Peyer's patch (tissue), 4 donors: ENCODE measurements at regions not wholly inside any gene's neighbourhood (a gene's known extent, or its start where the extent isn't known, plus 50 kb on each side); places are given as distances from the start of the nearest gene placed in this dataset.

ENCODE experiments used
- DNase-seq, 3 donors: peaks; one replicate each; pipeline ENCODE4 v3.0.0-alpha.2; 2017 to 2019
- H3K27ac ChIP-seq, 4 donors: fragments of 200-600 bp; sonication (generic); one replicate each; pipeline ENCODE4 v1.5.1; 2016 to 2019
- H3K27me3 ChIP-seq, 2 donors: fragments of 200-600 bp; sonication (generic); one replicate each; pipeline ENCODE4 v1.5.1; 2019
- H3K36me3 ChIP-seq, 3 donors: fragments of 200-600 bp; sonication (generic); one replicate each; pipeline ENCODE4 v1.5.1; 2016 to 2019
- H3K4me1 ChIP-seq, 4 donors: fragments of 200-600 bp; sonication (generic); one replicate each; pipeline ENCODE4 v1.5.1; 2016 to 2019
- H3K4me3 ChIP-seq, 4 donors: fragments of 200-600 bp; sonication (generic); 1 replicate in 3 of 4; 2 replicates in 1 of 4; pipeline ENCODE4 v1.5.1; 2016 to 2019; ENCODE audit warnings: mild to moderate bottlenecking in 1 of 4
- H3K9me3 ChIP-seq, 4 donors: fragments of 200-600 bp; sonication (generic); one replicate each; pipeline ENCODE4 v1.5.1; 2016 to 2019; ENCODE audit warnings: mild to moderate bottlenecking in 1 of 4
- CTCF ChIP-seq, 6 experiments: fragments of 450-650 bp in 4 of 6; fragments of 200-600 bp in 2 of 6; sonication (generic) in 1 of 6; IDR thresholded peaks; one replicate each; pipeline ENCODE4 v1.5.1; 2017 to 2019; ENCODE audit warnings: antibody characterized with exemption in 6 of 6, mild to moderate bottlenecking in 3 of 6, moderate library complexity in 1 of 6
- POLR2A ChIP-seq, 2 donors: fragments of 450-650 bp; IDR thresholded peaks; one replicate each; pipeline ENCODE4 v1.5.1; 2017; ENCODE audit warnings: antibody characterized with exemption in 2 of 2, mild to moderate bottlenecking in 2 of 2, moderate library complexity in 2 of 2
- small RNA-seq, 2 donors: library from RNA; depleted of rRNA; stranded (forward); fragments of <200 nt; gene quantifications; one replicate each; pipeline ENCODE3, GENCODE V24; 2016

GRCh38 chrX:108795240-108795639 is 58.9 kb upstream of the IRS4 start:
- H3K36me3 ChIP-seq: no peaks in the 10 kb centered on the region
- H3K27me3 ChIP-seq: no peaks in the 10 kb centered on the region
- H3K4me3 ChIP-seq: no peak overlapping the region
- H3K27ac ChIP-seq: no peak overlapping the region
- no peak for TF ChIP-seq POLR2A (IDR thresholded peaks at IDR 0.05)
- TF ChIP-seq CTCF (IDR thresholded peaks at IDR 0.05): no peak
- no peaks in the 10 kb centered on the region for H3K4me1 ChIP-seq
- H3K9me3 ChIP-seq: no peaks in the 10 kb centered on the region
- no peak for DNase-seq

Small RNAs in the stretch of these regions (small RNA-seq; reads per million reads assigned to genes)
- gene MIR6087: 1.6 to 59.5 reads per million in 2 donors
- gene RNU6-309P: 0 reads per million in 2 donors
